GM12878 (cell line): ENCODE measurements at regions not wholly inside any gene's neighbourhood (a gene's known extent, or its start where the extent isn't known, plus 50 kb on each side); places are given as distances from the start of the nearest gene placed in this dataset.

ENCODE experiments used
- ATAC-seq: fragments of 200-7000 bp; cut with Tn5 transposase; 3 replicates; pipeline ENCODE4 v1.9.1; 2020; ENCODE audit warnings: mild to moderate bottlenecking, moderate library complexity
- BruUV-seq: library from RNA; stranded (reverse); fragments of 400-500 nt; replicated peaks from 2 replicates; lab custom pipeline; 2021; lab: Mats Ljungman, UMichigan
- CTCF ChIA-PET: fragments of 300-600 bp; sonication (Branson Sonifier 250); formaldehyde crosslinking; extraction: SDS; loops from one replicate; lab custom pipeline; 2021; ENCODE audit warnings: inconsistent platforms; lab: Yijun Ruan, JAX
- POLR2A ChIA-PET: fragments of 350-600 bp; formaldehyde crosslinking; extraction: SDS; loops from one replicate; lab custom pipeline; 2021; ENCODE audit warnings: inconsistent platforms; lab: Charles Lee
- RAD21 ChIA-PET: fragments of 300-600 bp; sonication (Branson Sonifier 250); formaldehyde crosslinking; loops from one replicate; lab custom pipeline; 2023; ENCODE audit warnings: antibody characterized with exemption; ENCODE audit not compliant: unreplicated experiment; lab: Charles Lee
- SMC1A ChIA-PET: fragments of 300-600 bp; sonication (Branson Sonifier 250); formaldehyde crosslinking; loops from one replicate; lab custom pipeline; 2023; ENCODE audit not compliant: unreplicated experiment, uncharacterized antibody; lab: Charles Lee
- DNase-seq: peaks from one replicate; pipeline ENCODE4 v3.0.0-alpha.2; 2011; ENCODE audit warnings: low read depth, low spot score
- FAIRE-seq: peaks from 3 replicates; lab custom pipeline; 2011; peaks lifted over from hg19 to GRCh38; lab: Jason Lieb, UNC
- H2AFZ ChIP-seq: 2 replicates; pipeline ENCODE4 v1.6.0; 2011; ENCODE audit warnings: low read depth, low read length, control low read depth; ENCODE audit not compliant: control insufficient read depth
- H3K27ac ChIP-seq: 2 replicates; pipeline ENCODE4 v1.5.1; 2011; ENCODE audit warnings: control low read depth; ENCODE audit not compliant: control insufficient read depth, insufficient read depth
- H3K27me3 ChIP-seq, 2 experiments: replicated peaks in 1 of 2; 2 replicates each; pipeline versions ENCODE4 v1.6.0 to v1.6.1; 2011; ENCODE audit warnings: low read length in 1 of 2; ENCODE audit not compliant: control insufficient read depth in 2 of 2, insufficient read depth in 2 of 2
- H3K36me3 ChIP-seq, 2 experiments: 2 replicates each; pipeline ENCODE4 v1.5.1; 2011; ENCODE audit warnings: low read length in 1 of 2; ENCODE audit not compliant: control insufficient read depth in 2 of 2, insufficient read depth in 2 of 2
- H3K4me1 ChIP-seq: 2 replicates; pipeline ENCODE4 v1.6.1; 2011; ENCODE audit warnings: mild to moderate bottlenecking, low read length, moderate library complexity, mixed read lengths; ENCODE audit not compliant: control insufficient read depth, insufficient read depth
- H3K4me2 ChIP-seq: 2 replicates; pipeline ENCODE4 v1.6.0; 2011; ENCODE audit warnings: control low read depth; ENCODE audit not compliant: control insufficient read depth, insufficient read depth
- H3K4me3 ChIP-seq: fragments of 200-600 bp; sonication (generic); 2 replicates; pipeline ENCODE4 v1.5.1; 2016
- H3K79me2 ChIP-seq: 2 replicates; pipeline ENCODE4 v1.6.0; 2011; ENCODE audit warnings: low read length; ENCODE audit not compliant: control insufficient read depth, insufficient read depth
- H3K9ac ChIP-seq: 2 replicates; pipeline ENCODE4 v1.8.0; 2011; ENCODE audit warnings: low read length, control low read depth, mixed read lengths; ENCODE audit not compliant: control insufficient read depth, insufficient read depth
- H3K9me3 ChIP-seq: replicated peaks from 3 replicates; pipeline ENCODE4 v1.5.1; 2011; ENCODE audit warnings: mild to moderate bottlenecking, low read length; ENCODE audit not compliant: control insufficient read depth, insufficient read depth
- H4K20me1 ChIP-seq: 2 replicates; pipeline ENCODE4 v1.6.0; 2011; ENCODE audit not compliant: control insufficient read depth, insufficient read depth
- ASH2L ChIP-seq: fragments of 300-600, 200-600 bp; sonication (generic); IDR thresholded peaks from 2 replicates; pipeline ENCODE4 v1.6.1; 2017; ENCODE audit warnings: low read depth, mild to moderate bottlenecking, borderline replicate concordance
- CEBPZ ChIP-seq: fragments of 150-350 bp; IDR thresholded peaks from 2 replicates; pipeline ENCODE4 v1.6.1; 2016; ENCODE audit warnings: low read depth, low read length
- RFX5 ChIP-seq: IDR thresholded peaks from 2 replicates; pipeline ENCODE4 v1.6.1; 2011; ENCODE audit warnings: low read depth, low read length, improper control_type of control experiment
- SP1 ChIP-seq: IDR thresholded peaks from one replicate; pipeline ENCODE4 v1.6.1; 2011; ENCODE audit warnings: low read depth, low read length
- WGBS: methylation state at CpG from one replicate; pipeline ENCODE4 v1.1.6; 2016; ENCODE audit warnings: low lambda C conversion rate; ENCODE audit not compliant: insufficient replicate concordance, insufficient coverage; ENCODE audit errors: missing lambda C conversion rate; 5-methylcytosine and 5-hydroxymethylcytosine counted together
- in situ Hi-C: fragments of 300-500 bp; cut with MboI; formaldehyde crosslinking; loops from 9 replicates; pipeline ENCODE4 v1.14.3; 2018; ENCODE audit warnings: mixed read lengths
- intact Hi-C: fragments of 100-400 bp; cut with micrococcal nuclease; formaldehyde crosslinking; loops from one replicate; pipeline ENCODE4 v1.14.2; 2022; ENCODE audit not compliant: unreplicated experiment
- TF ChIP-seq, protein P1 (sequence below): IDR thresholded peaks from 2 replicates; pipeline ENCODE4 v1.6.1; 2012; ENCODE audit warnings: improper control_type of control experiment, low read depth, low read length; ENCODE audit not compliant: insufficient replicate concordance

- TF ChIP-seq, protein P1, sequence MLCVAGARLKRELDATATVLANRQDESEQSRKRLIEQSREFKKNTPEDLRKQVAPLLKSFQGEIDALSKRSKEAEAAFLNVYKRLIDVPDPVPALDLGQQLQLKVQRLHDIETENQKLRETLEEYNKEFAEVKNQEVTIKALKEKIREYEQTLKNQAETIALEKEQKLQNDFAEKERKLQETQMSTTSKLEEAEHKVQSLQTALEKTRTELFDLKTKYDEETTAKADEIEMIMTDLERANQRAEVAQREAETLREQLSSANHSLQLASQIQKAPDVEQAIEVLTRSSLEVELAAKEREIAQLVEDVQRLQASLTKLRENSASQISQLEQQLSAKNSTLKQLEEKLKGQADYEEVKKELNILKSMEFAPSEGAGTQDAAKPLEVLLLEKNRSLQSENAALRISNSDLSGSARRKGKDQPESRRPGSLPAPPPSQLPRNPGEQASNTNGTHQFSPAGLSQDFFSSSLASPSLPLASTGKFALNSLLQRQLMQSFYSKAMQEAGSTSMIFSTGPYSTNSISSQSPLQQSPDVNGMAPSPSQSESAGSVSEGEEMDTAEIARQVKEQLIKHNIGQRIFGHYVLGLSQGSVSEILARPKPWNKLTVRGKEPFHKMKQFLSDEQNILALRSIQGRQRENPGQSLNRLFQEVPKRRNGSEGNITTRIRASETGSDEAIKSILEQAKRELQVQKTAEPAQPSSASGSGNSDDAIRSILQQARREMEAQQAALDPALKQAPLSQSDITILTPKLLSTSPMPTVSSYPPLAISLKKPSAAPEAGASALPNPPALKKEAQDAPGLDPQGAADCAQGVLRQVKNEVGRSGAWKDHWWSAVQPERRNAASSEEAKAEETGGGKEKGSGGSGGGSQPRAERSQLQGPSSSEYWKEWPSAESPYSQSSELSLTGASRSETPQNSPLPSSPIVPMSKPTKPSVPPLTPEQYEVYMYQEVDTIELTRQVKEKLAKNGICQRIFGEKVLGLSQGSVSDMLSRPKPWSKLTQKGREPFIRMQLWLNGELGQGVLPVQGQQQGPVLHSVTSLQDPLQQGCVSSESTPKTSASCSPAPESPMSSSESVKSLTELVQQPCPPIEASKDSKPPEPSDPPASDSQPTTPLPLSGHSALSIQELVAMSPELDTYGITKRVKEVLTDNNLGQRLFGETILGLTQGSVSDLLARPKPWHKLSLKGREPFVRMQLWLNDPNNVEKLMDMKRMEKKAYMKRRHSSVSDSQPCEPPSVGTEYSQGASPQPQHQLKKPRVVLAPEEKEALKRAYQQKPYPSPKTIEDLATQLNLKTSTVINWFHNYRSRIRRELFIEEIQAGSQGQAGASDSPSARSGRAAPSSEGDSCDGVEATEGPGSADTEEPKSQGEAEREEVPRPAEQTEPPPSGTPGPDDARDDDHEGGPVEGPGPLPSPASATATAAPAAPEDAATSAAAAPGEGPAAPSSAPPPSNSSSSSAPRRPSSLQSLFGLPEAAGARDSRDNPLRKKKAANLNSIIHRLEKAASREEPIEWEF: no peak
- TF ChIP-seq CEBPZ: no peak
- no peak for TF ChIP-seq SP1
Measured at GRCh38 chr9:26391036-26391435, 501.6 kb downstream of the CAAP1 start (continued).

- ChIA-PET POLR2A (no interaction called here), SMC1A (no interaction called here)
Measured at GRCh38 chr9:26375448-26375847, 517.2 kb downstream of the CAAP1 start.

More at GRCh38 chr9:26375448-26375847, 517.2 kb downstream of the CAAP1 start:
- 19% methylated on average over 2 of the region's 2 CpGs for WGBS
- no peak for DNase-seq
- Histone ChIP-seq H3K9ac (no peak overlapping the region), H3K4me3 (no peak overlapping the region), H3K79me2 (no peaks in the 10 kb centered on the region), H4K20me1 (no peaks in the 10 kb centered on the region), H3K36me3 (no peaks in the 10 kb centered on the region), H3K4me2 (no peak overlapping the region), H3K9me3 (no peaks in the 10 kb centered on the region), H3K27me3 (no peaks in the 10 kb centered on the region), H3K4me1 (no peaks in the 10 kb centered on the region), H2AFZ (no peak overlapping the region), H3K27ac (no peak overlapping the region)
- TF ChIP-seq RFX5: no peak
- no peak for TF ChIP-seq ASH2L
- CTCF ChIA-PET: no interaction called here
- BruUV-seq: no TSS peak
- intact Hi-C loops (no loop called here), in situ Hi-C loops (no loop called here)
- RAD21 ChIA-PET: no interaction called here
- ATAC-seq: no peak
- FAIRE-seq: no peak
